GM12878 (cell line): ENCODE measurements at regions not wholly inside any gene's neighbourhood (a gene's known extent, or its start where the extent isn't known, plus 50 kb on each side); places are given as distances from the start of the nearest gene placed in this dataset.

Experiments used
- BACH1 ChIP-seq: fragments of 450-650 bp; IDR thresholded peaks from 2 replicates; pipeline ENCODE4 v1.6.1; 2017; ENCODE audit warnings: mild to moderate bottlenecking, borderline replicate concordance
- BCLAF1 ChIP-seq: fragments of 450-650 bp; IDR thresholded peaks from 2 replicates; pipeline ENCODE4 v1.6.1; 2017; ENCODE audit warnings: antibody characterized with exemption, mild to moderate bottlenecking, moderate library complexity
- CTCF ChIP-seq, 3 experiments: IDR thresholded peaks in 2 of 3; conservative IDR thresholded peaks in 1 of 3; 2 replicates each; pipeline ENCODE4 v1.5.1; 2011; ENCODE audit warnings: low read depth in 3 of 3, low read length in 3 of 3, mild to moderate bottlenecking in 3 of 3, control low read depth in 2 of 3, moderate library complexity in 2 of 3, inconsistent platforms in 1 of 3, mixed read lengths in 1 of 3; ENCODE audit not compliant: control insufficient read depth in 2 of 3, insufficient read depth in 1 of 3; ENCODE audit errors: extremely low read depth in 1 of 3
- EP300 ChIP-seq, 2 experiments: fragments of 150-350 bp in 1 of 2; IDR thresholded peaks; 2 replicates each; pipeline ENCODE4 v1.6.1; 2011 to 2012; ENCODE audit warnings: low read depth in 2 of 2, low read length in 2 of 2, borderline replicate concordance in 1 of 2, improper control_type of control experiment in 1 of 2, inconsistent platforms in 1 of 2; ENCODE audit not compliant: control insufficient read depth in 1 of 2
- EZH2 ChIP-seq: IDR thresholded peaks from 2 replicates; pipeline ENCODE4 v1.6.1; 2012; ENCODE audit warnings: low read depth, mild to moderate bottlenecking, control low read depth, inconsistent platforms, low read length, borderline replicate concordance; ENCODE audit not compliant: control insufficient read depth
- KDM1A ChIP-seq: fragments of 200-600 bp; sonication (generic); IDR thresholded peaks from 2 replicates; pipeline ENCODE4 v1.6.1; 2016; ENCODE audit warnings: borderline replicate concordance
- MTA3 ChIP-seq: IDR thresholded peaks from 2 replicates; pipeline ENCODE4 v1.6.1; 2012; ENCODE audit warnings: low read length, inconsistent platforms, borderline replicate concordance
- POLR2A ChIP-seq: IDR thresholded peaks from 2 replicates; pipeline ENCODE4 v1.6.1; 2011; ENCODE audit warnings: low read depth, mild to moderate bottlenecking, low read length
- POLR2AphosphoS2 ChIP-seq: IDR thresholded peaks from 2 replicates; pipeline ENCODE4 v1.6.1; 2011; ENCODE audit warnings: low read depth, mild to moderate bottlenecking, low read length, improper control_type of control experiment, moderate library complexity
- RAD21 ChIP-seq: IDR thresholded peaks from 2 replicates; pipeline ENCODE4 v1.6.1; 2011; ENCODE audit warnings: mild to moderate bottlenecking, low read depth, low read length, moderate library complexity; ENCODE audit not compliant: insufficient read depth
- ZZZ3 ChIP-seq: IDR thresholded peaks from 2 replicates; pipeline ENCODE4 v1.6.1; 2011; ENCODE audit warnings: low read depth; ENCODE audit not compliant: control insufficient read depth, insufficient read length

DNA sequence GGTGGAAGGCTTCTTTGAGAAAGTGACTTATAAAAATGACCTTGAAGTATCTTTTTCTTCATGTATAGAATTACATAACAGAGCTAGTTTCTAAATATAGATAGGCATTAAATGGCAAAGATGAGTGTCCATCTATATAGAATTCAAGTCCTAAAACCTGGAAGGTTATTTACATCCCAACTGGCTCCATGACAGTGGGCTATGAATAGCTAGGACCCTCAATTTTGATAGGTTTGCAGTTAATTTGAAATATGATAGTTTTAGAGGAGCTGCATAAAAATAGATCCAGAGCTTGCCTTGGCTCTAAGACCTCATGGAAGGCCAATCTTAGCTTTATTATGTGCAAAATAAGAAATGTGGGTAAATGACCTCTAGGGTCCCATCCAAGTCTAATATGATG, 310.6 kb upstream of the CITED2 start:
- no peak for TF ChIP-seq KDM1A
- TF ChIP-seq CTCF (IDR thresholded peaks at IDR 0.05 in 2 of 3, conservative IDR thresholded peaks at IDR 0.05 in 1 of 3; ENCODE audit: control insufficient read depth in 2 of 3, extremely low read depth in 1 of 3, insufficient read depth in 1 of 3, low read depth in 3 of 3, low read length in 3 of 3), result no peak
- TF ChIP-seq EZH2, result no peak
- no peak for TF ChIP-seq RAD21
- TF ChIP-seq POLR2AphosphoS2, result no peak
- TF ChIP-seq POLR2A, result no peak
- no peak for TF ChIP-seq ZZZ3
- no peak for TF ChIP-seq BACH1
- TF ChIP-seq BCLAF1, result no peak
- TF ChIP-seq EP300 (IDR thresholded peaks at IDR 0.05; ENCODE audit: borderline replicate concordance in 1 of 2, control insufficient read depth in 1 of 2, low read depth in 2 of 2, low read length in 2 of 2), result no peak
- no peak for TF ChIP-seq MTA3
